ENCODE measurements at regions not wholly inside any gene's neighbourhood (a gene's known extent, or its start where the extent isn't known, plus 50 kb on each side); places are given as distances from the start of the nearest gene placed in this dataset.

- TF ChIP-seq POLR2A (IDR thresholded peaks at IDR 0.05) (no peak), CTCF (IDR thresholded peaks at IDR 0.05) (no peak)
Observed at GRCh38 chr21:31597683-31598082, 61.8 kb upstream of the SOD1 start.

Measured in lower leg skin (tissue), 3 donors.